HepG2 (cell line): ENCODE measurements at regions not wholly inside any gene's neighbourhood (a gene's known extent, or its start where the extent isn't known, plus 50 kb on each side); places are given as distances from the start of the nearest gene placed in this dataset.
A peak's percentile ranks its signal among the peaks of the same experiment; 100 is the strongest.

Experiments
- ATAC-seq: fragments of 200-7000 bp; cut with Tn5 transposase; 3 replicates; pipeline ENCODE4 v1.9.1; 2020; ENCODE audit warnings: mild to moderate bottlenecking, moderate library complexity
- BruUV-seq: library from RNA; stranded (reverse); fragments of 400-500 nt; replicated peaks from 2 replicates; lab custom pipeline; 2021; lab: Mats Ljungman, UMichigan
- CTCF ChIA-PET: fragments of 300-600 bp; formaldehyde crosslinking; extraction: SDS; loops from one replicate; lab custom pipeline; 2021; ENCODE audit warnings: low total read pairs, inconsistent platforms, low intra/inter-chr PET ratio; lab: Yijun Ruan, JAX
- POLR2A ChIA-PET: fragments of 350-600 bp; sonication (Branson Sonifier 250); formaldehyde crosslinking; loops from one replicate; lab custom pipeline; 2020; ENCODE audit warnings: antibody characterized with exemption, inconsistent platforms; lab: Yijun Ruan, JAX
- DNase-seq: peaks from one replicate; pipeline ENCODE4 v3.0.0-alpha.2; 2015; ENCODE audit warnings: low spot score
- FAIRE-seq: peaks from 3 replicates; lab custom pipeline; 2011; peaks lifted over from hg19 to GRCh38; lab: Jason Lieb, UNC
- H2AFZ ChIP-seq: one replicate; pipeline ENCODE4 v1.6.1; 2011; ENCODE audit warnings: low read length, inconsistent platforms
- H3K27ac ChIP-seq: fragments of 300-600 bp; 3 replicates; pipeline ENCODE4 v1.8.0; 2011; ENCODE audit warnings: mixed run types, mild to moderate bottlenecking, mixed read lengths, low read length, inconsistent platforms; ENCODE audit not compliant: insufficient read depth; ENCODE audit errors: extremely low read length
- H3K27me3 ChIP-seq, 2 experiments: fragments of 200-600 bp in 1 of 2; 2 replicates in 1 of 2; 3 replicates in 1 of 2; pipeline versions ENCODE4 v1.6.0 to v1.8.0; 2011; ENCODE audit warnings: low read length in 2 of 2, mild to moderate bottlenecking in 2 of 2, moderate library complexity in 2 of 2, inconsistent platforms in 1 of 2; ENCODE audit not compliant: insufficient read depth in 2 of 2, control insufficient read depth in 1 of 2
- H3K36me3 ChIP-seq, 2 experiments: fragments of 200-600 bp in 1 of 2; replicated peaks in 1 of 2; 2 replicates in 1 of 2; 3 replicates in 1 of 2; pipeline versions ENCODE4 v1.5.1 to v1.8.0; 2011; ENCODE audit warnings: low read length in 2 of 2, inconsistent platforms in 1 of 2; ENCODE audit not compliant: insufficient read depth in 2 of 2, control insufficient read depth in 1 of 2
- H3K4me1 ChIP-seq: 2 replicates; pipeline ENCODE4 v1.5.1; 2012; ENCODE audit warnings: low read length, inconsistent platforms; ENCODE audit not compliant: insufficient read depth
- H3K4me2 ChIP-seq: 2 replicates; pipeline ENCODE4 v1.6.0; 2011; ENCODE audit warnings: low read depth, low read length, inconsistent platforms
- H3K4me3 ChIP-seq, 3 experiments: fragments of 200-600 bp in 1 of 3; sonication (generic), shearing (Covaris generic) in 1 of 3; replicated peaks in 1 of 3; 2 replicates each; pipeline ENCODE4 v1.5.1; 2011 to 2016; ENCODE audit warnings: low read length in 3 of 3, inconsistent platforms in 2 of 3, low read depth in 2 of 3, mild to moderate bottlenecking in 2 of 3, control low read depth in 1 of 3, mixed read lengths in 1 of 3; ENCODE audit not compliant: insufficient read depth in 1 of 3
- H3K79me2 ChIP-seq: one replicate; pipeline ENCODE4 v1.6.1; 2011; ENCODE audit warnings: low read length, inconsistent platforms; ENCODE audit not compliant: insufficient read depth
- H3K9ac ChIP-seq: 2 replicates; pipeline ENCODE4 v1.6.0; 2011; ENCODE audit warnings: mild to moderate bottlenecking, low read depth, low read length, inconsistent platforms; ENCODE audit not compliant: insufficient read depth
- H3K9me3 ChIP-seq: 2 replicates; pipeline ENCODE4 v1.5.1; 2012; ENCODE audit warnings: mild to moderate bottlenecking, low read length
- H4K20me1 ChIP-seq: 2 replicates; pipeline ENCODE4 v1.6.0; 2011; ENCODE audit warnings: inconsistent platforms, mild to moderate bottlenecking, low read length, moderate library complexity; ENCODE audit not compliant: insufficient read depth
- CREB1 ChIP-seq, 2 experiments: fragments of 450-650 bp in 1 of 2; IDR thresholded peaks; 2 replicates each; pipeline ENCODE4 v1.6.1; 2016 to 2017; ENCODE audit warnings: control low read depth in 1 of 2, mild to moderate bottlenecking in 1 of 2, missing compliant biosample characterization in 1 of 2, missing genetic modification characterization in 1 of 2
- HCFC1 ChIP-seq: fragments of 150-350 bp; IDR thresholded peaks from 2 replicates; pipeline ENCODE4 v1.6.1; 2014; ENCODE audit warnings: low read depth, low read length
- IKZF1 ChIP-seq: fragments of 450-650 bp; IDR thresholded peaks from 2 replicates; pipeline ENCODE4 v1.7.1; 2016
- KDM5B ChIP-seq: sonication (generic); formaldehyde crosslinking; IDR thresholded peaks from 2 replicates; pipeline ENCODE4 v1.4.0; 2020; ENCODE audit warnings: missing genetic modification reagents, mild to moderate bottlenecking, borderline replicate concordance
- KLF13 ChIP-seq: sonication (generic); formaldehyde crosslinking; IDR thresholded peaks from 2 replicates; pipeline ENCODE4 v1.4.0; 2020; ENCODE audit warnings: mild to moderate bottlenecking, missing genetic modification reagents
- MTF2 ChIP-seq: sonication (generic); formaldehyde crosslinking; IDR thresholded peaks from 2 replicates; pipeline ENCODE4 v1.5.0; 2020; ENCODE audit warnings: missing genetic modification reagents, borderline replicate concordance
- MZF1 ChIP-seq: sonication (generic); formaldehyde crosslinking; IDR thresholded peaks from 2 replicates; pipeline ENCODE4 v1.8.1; 2023; ENCODE audit warnings: mild to moderate bottlenecking, missing genetic modification reagents, borderline replicate concordance
- NCOA5 ChIP-seq: sonication (generic); formaldehyde crosslinking; IDR thresholded peaks from 2 replicates; pipeline ENCODE4 v1.4.0; 2020; ENCODE audit warnings: missing genetic modification reagents
- RBFOX2 ChIP-seq: fragments of 200-400 bp; formaldehyde crosslinking; IDR thresholded peaks from 2 replicates; pipeline ENCODE4 v1.6.1; 2017; ENCODE audit warnings: low read depth, mild to moderate bottlenecking, low read length
- REXO4 ChIP-seq: sonication (generic); formaldehyde crosslinking; IDR thresholded peaks from 2 replicates; pipeline ENCODE4 v1.8.0; 2022; ENCODE audit warnings: missing genetic modification reagents, mild to moderate bottlenecking, borderline replicate concordance
- SYNCRIP ChIP-seq: fragments of 200-400 bp; formaldehyde crosslinking; IDR thresholded peaks from 2 replicates; pipeline ENCODE4 v1.6.1; 2018; ENCODE audit warnings: mild to moderate bottlenecking, low read depth, low read length; ENCODE audit not compliant: insufficient read depth
- ZBTB38 ChIP-seq: sonication (generic); formaldehyde crosslinking; IDR thresholded peaks from 2 replicates; pipeline ENCODE4 v1.5.1; 2020; ENCODE audit warnings: mild to moderate bottlenecking, missing genetic modification reagents
- ZBTB7A ChIP-seq: sonication (generic); formaldehyde crosslinking; IDR thresholded peaks from 2 replicates; pipeline ENCODE4 v1.8.0; 2022; ENCODE audit warnings: mild to moderate bottlenecking, missing genetic modification reagents
- ZNF343 ChIP-seq: sonication (generic); formaldehyde crosslinking; IDR thresholded peaks from 2 replicates; pipeline ENCODE4 v1.4.0; 2020; ENCODE audit warnings: mild to moderate bottlenecking, missing genetic modification reagents
- ZNF629 ChIP-seq: sonication (generic); formaldehyde crosslinking; conservative IDR thresholded peaks from 2 replicates; pipeline ENCODE4 v1.5.0; 2020; ENCODE audit warnings: missing genetic modification reagents
- ZNF83 ChIP-seq: sonication (generic); formaldehyde crosslinking; IDR thresholded peaks from 2 replicates; pipeline ENCODE4 v1.4.0; 2020; ENCODE audit warnings: missing genetic modification reagents, mild to moderate bottlenecking, borderline replicate concordance
- WGBS: methylation state at CpG from one replicate; pipeline ENCODE4 v1.1.6; 2017; ENCODE audit warnings: low lambda C conversion rate; 5-methylcytosine and 5-hydroxymethylcytosine counted together
- in situ Hi-C: cut with HindIII; loops from 2 replicates; pipeline ENCODE4 v1.10.0; 2017; ENCODE audit warnings: low pct_unique_long_range_greater_than_20kb; ENCODE audit not compliant: extremely low pct_ligation_motif_present
- intact Hi-C: fragments of 100-400 bp; cut with micrococcal nuclease; formaldehyde crosslinking; loops from one replicate; pipeline ENCODE4 v1.10.0; 2022; ENCODE audit not compliant: unreplicated experiment
- TF ChIP-seq, protein P1 (sequence below): sonication (generic); formaldehyde crosslinking; IDR thresholded peaks from 2 replicates; pipeline ENCODE4 v1.4.0; 2020; ENCODE audit warnings: missing genetic modification reagents
- TF ChIP-seq, protein P2 (sequence below): sonication (generic); formaldehyde crosslinking; IDR thresholded peaks from 2 replicates; pipeline ENCODE4 v1.5.1; 2020; ENCODE audit warnings: missing genetic modification reagents, mild to moderate bottlenecking, borderline replicate concordance

DNA sequence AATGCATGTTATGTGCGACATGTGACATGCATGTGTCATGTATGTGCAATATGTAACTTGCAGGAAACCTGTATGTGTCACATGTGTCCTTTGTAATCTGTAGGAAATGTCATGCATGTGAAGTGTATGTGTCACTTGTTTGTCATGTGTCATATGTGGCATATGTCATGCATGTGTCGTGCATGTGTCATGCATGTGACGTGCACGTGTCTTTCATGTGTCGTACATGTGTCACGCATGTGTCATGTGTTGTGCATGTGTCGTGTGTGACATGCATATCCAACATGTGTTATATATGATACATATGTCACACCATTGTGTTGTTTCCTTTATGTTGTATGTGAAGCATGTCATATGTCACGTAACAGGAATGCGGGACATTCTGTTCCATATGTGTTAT is 2153.2 kb upstream of the PIK3C3 start (continued):
- TF ChIP-seq REXO4 (CRISPR knock-in tag), result no peak
- no peak for TF ChIP-seq ZNF83
- TF ChIP-seq KDM5B (CRISPR knock-in tag), result no peak
- no peak for TF ChIP-seq ZNF343 (CRISPR knock-in tag)
- TF ChIP-seq ZBTB38, result no peak

DNA sequence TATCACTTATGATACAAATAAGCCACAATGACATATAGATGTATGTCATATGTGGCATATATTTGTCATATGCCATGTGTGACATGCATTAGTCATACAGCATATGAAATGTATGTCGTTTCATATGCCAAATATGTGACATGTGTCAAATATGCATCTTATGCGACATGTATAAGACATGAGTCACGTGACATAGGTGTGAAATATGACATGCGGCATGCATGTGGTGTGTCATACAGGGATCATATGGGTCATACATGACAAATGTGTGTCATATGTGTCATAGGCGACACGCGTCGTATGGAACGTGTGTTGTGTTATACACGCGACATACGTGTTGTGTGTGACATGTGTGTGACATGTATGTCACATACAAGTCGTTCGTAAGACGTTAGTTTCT is 2154.0 kb upstream of the PIK3C3 start:
- H3K4me3 ChIP-seq, result no peak overlapping the region
- WGBS, result 93% methylated on average over 15 of the region's 15 CpGs

DNA sequence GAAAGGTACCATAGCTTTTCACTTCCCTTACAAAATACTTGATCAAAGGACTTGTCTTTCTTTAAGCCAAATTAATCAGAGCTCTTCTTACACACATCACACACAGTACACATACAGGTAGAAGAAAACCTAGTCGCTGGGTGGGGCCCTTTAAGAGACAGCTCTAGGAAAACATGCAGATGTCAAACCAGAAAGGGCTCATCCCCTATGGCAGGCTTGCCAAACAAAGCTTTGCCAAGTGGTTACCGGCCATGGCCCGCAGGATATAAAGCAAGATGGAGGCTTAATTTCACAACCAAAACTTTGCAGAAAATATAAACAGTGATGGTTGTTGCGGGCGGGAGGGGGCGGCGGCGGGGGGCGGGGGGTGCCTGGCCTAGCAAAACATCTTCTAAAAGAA is 2156.0 kb upstream of the PIK3C3 start:
- FAIRE-seq, result no peak
- H3K4me3 ChIP-seq, result peak overlapping the region; percentile 78 to 95 (median 86)
- POLR2A ChIA-PET, result interaction anchor here (1.1 kb wide), 1 partner anchor 16 kb away, joined by 3 read pairs; no protein-coding TSS in a partner anchor
- WGBS, result 3% methylated on average over 9 of the region's 9 CpGs
- H3K79me2 ChIP-seq, result peaks cover 30% of the 10 kb centered on the region
- TF ChIP-seq, protein P1, sequence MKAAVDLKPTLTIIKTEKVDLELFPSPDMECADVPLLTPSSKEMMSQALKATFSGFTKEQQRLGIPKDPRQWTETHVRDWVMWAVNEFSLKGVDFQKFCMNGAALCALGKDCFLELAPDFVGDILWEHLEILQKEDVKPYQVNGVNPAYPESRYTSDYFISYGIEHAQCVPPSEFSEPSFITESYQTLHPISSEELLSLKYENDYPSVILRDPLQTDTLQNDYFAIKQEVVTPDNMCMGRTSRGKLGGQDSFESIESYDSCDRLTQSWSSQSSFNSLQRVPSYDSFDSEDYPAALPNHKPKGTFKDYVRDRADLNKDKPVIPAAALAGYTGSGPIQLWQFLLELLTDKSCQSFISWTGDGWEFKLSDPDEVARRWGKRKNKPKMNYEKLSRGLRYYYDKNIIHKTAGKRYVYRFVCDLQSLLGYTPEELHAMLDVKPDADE (CRISPR knock-in tag), result no peak
- TF ChIP-seq IKZF1, result no peak
- TF ChIP-seq, protein P2, sequence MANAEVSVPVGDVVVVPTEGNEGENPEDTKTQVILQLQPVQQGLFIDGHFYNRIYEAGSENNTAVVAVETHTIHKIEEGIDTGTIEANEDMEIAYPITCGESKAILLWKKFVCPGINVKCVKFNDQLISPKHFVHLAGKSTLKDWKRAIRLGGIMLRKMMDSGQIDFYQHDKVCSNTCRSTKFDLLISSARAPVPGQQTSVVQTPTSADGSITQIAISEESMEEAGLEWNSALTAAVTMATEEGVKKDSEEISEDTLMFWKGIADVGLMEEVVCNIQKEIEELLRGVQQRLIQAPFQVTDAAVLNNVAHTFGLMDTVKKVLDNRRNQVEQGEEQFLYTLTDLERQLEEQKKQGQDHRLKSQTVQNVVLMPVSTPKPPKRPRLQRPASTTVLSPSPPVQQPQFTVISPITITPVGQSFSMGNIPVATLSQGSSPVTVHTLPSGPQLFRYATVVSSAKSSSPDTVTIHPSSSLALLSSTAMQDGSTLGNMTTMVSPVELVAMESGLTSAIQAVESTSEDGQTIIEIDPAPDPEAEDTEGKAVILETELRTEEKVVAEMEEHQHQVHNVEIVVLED (CRISPR knock-in tag), result no peak
- no peak for TF ChIP-seq ZNF629 (CRISPR knock-in tag)
- no peak for TF ChIP-seq RBFOX2
- no peak for TF ChIP-seq KLF13 (CRISPR knock-in tag)
- no peak for TF ChIP-seq SYNCRIP
- TF ChIP-seq NCOA5 (CRISPR knock-in tag), result no peak
- no peak for TF ChIP-seq HCFC1
- H3K36me3 ChIP-seq, result no peaks in the 10 kb centered on the region
- BruUV-seq, result no TSS peak
- H3K4me2 ChIP-seq, result peak overlapping the region; percentile 69
- H2AFZ ChIP-seq, result no peak overlapping the region
- peaks cover 38% of the 10 kb centered on the region for H3K4me1 ChIP-seq
- no peaks in the 10 kb centered on the region for H3K9me3 ChIP-seq
- H4K20me1 ChIP-seq, result no peaks in the 10 kb centered on the region
- in situ Hi-C loops, result no loop called here
- CTCF ChIA-PET, result no interaction called here
- no peak for DNase-seq
- H3K9ac ChIP-seq, result peak overlapping the region; percentile 32; the same call in 1 of the 2 replicates
- H3K27ac ChIP-seq, result no peak overlapping the region
- intact Hi-C loops, result loop anchor here (10.0 kb wide), 1 partner anchor 164 kb away; no protein-coding TSS in a partner anchor
- peak; percentile 58 for ATAC-seq
- no peaks in the 10 kb centered on the region; a peak in 1 of 5 replicates for H3K27me3 ChIP-seq

More for the DNA sequence above, 2154.0 kb upstream of the PIK3C3 start:
- Histone ChIP-seq H4K20me1 (no peaks in the 10 kb centered on the region), H3K79me2 (peaks cover 14% of the 10 kb centered on the region), H3K4me2 (peak overlapping the region; percentile 73; the same call in 1 of the 2 replicates), H3K27ac (no peak overlapping the region), H2AFZ (no peak overlapping the region), H3K27me3 (no peaks in the 10 kb centered on the region; a peak in 1 of 5 replicates), H3K4me1 (peaks cover 34% of the 10 kb centered on the region), H3K36me3 (no peaks in the 10 kb centered on the region)
- in situ Hi-C loops, result no loop called here
- CTCF ChIA-PET, result no interaction called here
- ATAC-seq, result no peak
- FAIRE-seq, result no peak
- TF ChIP-seq MTF2 (CRISPR knock-in tag) (0 out of 2 replicates have a peak, but pooled peaks have one; percentile 24), MZF1 (no peak), ZBTB7A (0 out of 2 replicates have a peak, but pooled peaks have one; percentile 26), CREB1 (IDR thresholded peaks at IDR 0.05) (peak; percentile 54), CREB1 (CRISPR knock-in tag; IDR thresholded peaks at IDR 0.05) (no peak)
- TF ChIP-seq, all 625 proteins: peak for 3
- no TSS peak for BruUV-seq
- H3K9me3 ChIP-seq, result no peaks in the 10 kb centered on the region
- intact Hi-C loops, result no loop called here
- POLR2A ChIA-PET, result no interaction called here
- no peak overlapping the region for H3K9ac ChIP-seq
- no peak for DNase-seq
